ENCODE measurements at regions not wholly inside any gene's neighbourhood (a gene's known extent, or its start where the extent isn't known, plus 50 kb on each side); places are given as distances from the start of the nearest gene placed in this dataset.

DNA sequence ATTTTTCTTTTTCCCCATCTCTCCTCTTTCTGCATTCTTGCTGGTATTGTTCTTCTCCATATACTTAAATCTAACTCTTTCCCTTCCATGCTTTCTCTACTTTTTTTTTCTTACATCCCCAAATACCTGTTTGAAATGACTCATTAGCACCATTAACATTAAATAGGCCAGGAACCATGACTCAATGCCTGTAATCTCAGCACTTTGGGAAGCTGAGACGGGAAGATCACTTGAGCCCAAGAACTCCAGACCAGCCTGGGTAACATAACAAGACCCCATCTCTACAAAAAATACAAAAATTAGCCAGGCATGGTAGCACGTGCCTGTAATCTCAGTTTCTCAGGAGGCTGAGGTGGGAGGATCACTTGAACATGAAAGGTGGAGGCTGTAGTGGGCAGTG is 1026.8 kb downstream of the GATA3 start:
- no peak for DNase-seq (ENCODE audit: low read depth)
- no peak overlapping the region for H3K4me3 ChIP-seq (ENCODE audit: low read depth, low read length)
- TF ChIP-seq, protein P1, sequence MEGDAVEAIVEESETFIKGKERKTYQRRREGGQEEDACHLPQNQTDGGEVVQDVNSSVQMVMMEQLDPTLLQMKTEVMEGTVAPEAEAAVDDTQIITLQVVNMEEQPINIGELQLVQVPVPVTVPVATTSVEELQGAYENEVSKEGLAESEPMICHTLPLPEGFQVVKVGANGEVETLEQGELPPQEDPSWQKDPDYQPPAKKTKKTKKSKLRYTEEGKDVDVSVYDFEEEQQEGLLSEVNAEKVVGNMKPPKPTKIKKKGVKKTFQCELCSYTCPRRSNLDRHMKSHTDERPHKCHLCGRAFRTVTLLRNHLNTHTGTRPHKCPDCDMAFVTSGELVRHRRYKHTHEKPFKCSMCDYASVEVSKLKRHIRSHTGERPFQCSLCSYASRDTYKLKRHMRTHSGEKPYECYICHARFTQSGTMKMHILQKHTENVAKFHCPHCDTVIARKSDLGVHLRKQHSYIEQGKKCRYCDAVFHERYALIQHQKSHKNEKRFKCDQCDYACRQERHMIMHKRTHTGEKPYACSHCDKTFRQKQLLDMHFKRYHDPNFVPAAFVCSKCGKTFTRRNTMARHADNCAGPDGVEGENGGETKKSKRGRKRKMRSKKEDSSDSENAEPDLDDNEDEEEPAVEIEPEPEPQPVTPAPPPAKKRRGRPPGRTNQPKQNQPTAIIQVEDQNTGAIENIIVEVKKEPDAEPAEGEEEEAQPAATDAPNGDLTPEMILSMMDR (IDR thresholded peaks at IDR 0.05; ENCODE audit: low read depth, low read length, missing control alignments): no peak

DNA sequence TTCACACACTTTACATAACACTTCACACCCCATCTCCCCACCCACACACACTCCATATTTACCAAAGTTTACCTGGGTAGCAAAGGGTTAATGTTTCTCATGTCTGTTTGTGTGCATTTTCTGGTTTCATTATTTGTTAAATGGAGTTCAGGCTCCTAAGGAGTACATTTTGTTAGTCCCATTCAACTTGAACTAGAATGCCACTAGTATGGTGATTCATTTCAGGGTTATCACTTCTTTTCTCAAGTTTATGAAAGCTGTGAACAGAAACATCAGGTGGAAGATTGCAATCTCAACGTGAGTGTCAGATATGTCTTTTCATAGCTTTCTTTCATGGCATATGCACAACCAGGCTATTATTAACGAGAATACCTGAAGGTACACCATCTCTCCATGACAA is 1027.5 kb downstream of the GATA3 start:
- H3K4me3 ChIP-seq (ENCODE audit: low read depth, low read length): no peak overlapping the region
- no peak for DNase-seq (ENCODE audit: low read depth)
- TF ChIP-seq, protein P1 (IDR thresholded peaks at IDR 0.05; ENCODE audit: low read depth, low read length, missing control alignments): no peak

DNA sequence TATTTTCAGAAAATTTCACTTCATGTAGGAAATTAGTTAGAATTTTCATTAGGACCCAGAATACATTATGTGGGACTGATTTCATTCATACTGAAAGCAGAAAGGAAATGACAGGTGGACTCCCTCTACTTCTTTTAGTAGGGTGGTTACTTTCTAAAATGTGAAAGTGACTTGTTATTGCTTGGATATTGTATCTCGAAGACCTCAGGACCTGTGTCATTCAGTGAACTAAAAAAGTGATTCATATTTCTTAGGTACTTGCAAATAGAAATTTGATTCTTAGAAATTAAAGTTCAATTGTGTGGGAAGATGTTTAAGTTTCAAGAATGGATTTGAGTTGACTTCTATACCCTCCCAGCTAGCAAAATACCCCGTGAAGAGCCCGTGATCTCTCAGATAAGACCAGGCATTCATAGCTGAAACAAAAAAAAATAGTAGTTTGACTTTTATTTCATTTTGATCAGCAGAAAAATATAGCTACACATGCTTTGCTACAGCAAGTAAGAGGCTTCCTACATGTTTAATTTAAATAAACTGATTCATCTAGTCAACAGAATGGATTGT is 1037.1 kb downstream of the GATA3 start:
- TF ChIP-seq, protein P1 (IDR thresholded peaks at IDR 0.05; ENCODE audit: low read depth, low read length, missing control alignments): no peak
- no peak for DNase-seq (ENCODE audit: low read depth)
- no peak overlapping the region for H3K4me3 ChIP-seq (ENCODE audit: low read depth, low read length)

DNA sequence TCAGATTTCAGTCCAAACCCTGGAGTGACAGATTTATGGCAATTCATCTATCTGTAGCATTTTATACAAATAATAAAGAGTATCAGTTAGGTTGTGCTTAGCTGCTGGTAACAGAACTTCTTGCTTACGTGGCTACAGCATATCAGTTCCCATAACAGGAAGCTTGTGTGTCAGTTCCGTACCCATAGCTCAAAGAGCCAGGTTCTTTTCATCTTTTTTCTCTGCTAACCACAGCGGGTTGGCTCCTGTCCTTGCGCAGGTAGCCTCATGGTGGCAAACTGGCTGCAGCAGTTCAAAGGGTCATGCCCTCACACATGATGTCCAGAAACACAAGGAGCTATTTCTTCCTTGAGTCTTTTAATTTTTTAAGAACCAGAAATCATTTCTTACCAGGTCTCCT is 1041.8 kb downstream of the GATA3 start:
- no peak overlapping the region for H3K4me3 ChIP-seq (ENCODE audit: low read depth, low read length)
- DNase-seq (ENCODE audit: low read depth): no peak
- TF ChIP-seq, protein P1 (IDR thresholded peaks at IDR 0.05; ENCODE audit: low read depth, low read length, missing control alignments): no peak

DNA sequence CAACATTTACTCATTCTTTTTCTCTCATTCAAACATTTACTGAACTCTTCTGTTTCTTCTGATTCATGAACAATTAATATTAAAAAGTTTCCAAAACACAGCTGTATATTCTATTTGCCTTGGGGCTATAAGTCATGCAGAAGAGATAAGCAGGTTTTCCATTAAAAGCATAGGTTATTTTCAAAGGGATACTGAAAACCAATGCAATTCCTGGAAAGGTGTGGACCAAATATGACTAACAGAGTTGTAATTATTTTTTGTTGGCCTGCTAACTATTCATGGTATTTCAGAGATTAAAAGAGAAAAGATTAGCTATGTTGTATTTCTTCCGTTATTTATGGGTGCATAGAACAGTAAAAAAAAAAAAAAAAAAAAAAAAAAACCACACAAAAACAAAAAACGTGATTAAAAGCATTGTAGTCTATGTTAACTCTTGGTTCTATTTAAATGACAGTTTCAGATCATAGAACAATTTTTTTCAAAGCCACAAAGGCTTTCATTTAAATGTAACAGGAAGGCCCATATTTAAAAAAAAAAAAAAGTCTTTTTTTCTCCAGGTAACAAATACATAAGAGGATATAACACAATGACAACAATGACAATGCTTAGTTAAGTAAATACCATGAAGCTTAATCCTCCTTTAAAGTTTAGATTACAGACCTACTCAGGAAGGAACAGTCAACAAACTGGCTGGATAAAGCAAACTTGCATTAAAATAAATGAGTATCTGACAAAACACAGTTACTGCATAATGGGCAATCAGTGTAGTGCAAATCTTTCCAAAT is 1042.9 kb downstream of the GATA3 start:
- no peak for DNase-seq (ENCODE audit: low read depth)
- H3K4me3 ChIP-seq (ENCODE audit: low read depth, low read length): no peak overlapping the region
- TF ChIP-seq, protein P1 (IDR thresholded peaks at IDR 0.05; ENCODE audit: low read depth, low read length, missing control alignments): no peak

DNA sequence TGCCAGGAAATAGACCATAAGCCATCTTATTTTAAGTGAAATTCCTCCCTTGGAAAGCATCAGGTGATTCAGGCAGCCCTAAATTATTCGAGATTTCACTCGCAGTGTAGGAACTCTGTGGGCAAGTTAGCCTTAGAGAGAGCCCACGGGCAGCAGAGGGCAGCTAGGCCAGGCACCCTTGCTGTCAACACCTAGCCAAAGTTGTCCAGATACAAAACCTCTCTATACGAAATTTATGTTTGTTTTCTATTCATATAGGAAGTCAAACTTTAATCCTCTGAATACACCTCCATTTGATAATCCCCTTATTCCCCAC is 1043.5 kb downstream of the GATA3 start:
- no peak overlapping the region for H3K4me3 ChIP-seq (ENCODE audit: low read depth, low read length)
- DNase-seq (ENCODE audit: low read depth): no peak
- TF ChIP-seq, protein P1 (IDR thresholded peaks at IDR 0.05; ENCODE audit: low read depth, low read length, missing control alignments): no peak

DNA sequence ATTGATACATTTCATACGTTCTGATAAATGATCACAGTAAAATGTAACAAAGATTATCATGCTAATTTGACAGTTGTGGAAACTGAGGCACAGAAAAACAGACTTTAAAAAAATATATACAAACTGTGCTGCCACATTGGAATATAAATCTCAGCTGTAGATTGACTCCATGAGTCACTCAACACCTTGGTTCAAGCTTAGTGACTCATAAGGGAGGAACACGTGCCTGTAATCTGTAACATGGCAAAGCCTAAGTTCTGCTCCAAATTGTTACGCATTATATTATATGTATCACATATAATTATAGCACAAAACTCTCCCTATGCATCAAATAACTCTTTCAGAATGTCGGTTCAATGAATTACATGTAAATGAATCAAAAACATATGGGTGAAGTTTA is 1047.5 kb downstream of the GATA3 start:
- DNase-seq (ENCODE audit: low read depth): no peak
- no peak overlapping the region for H3K4me3 ChIP-seq (ENCODE audit: low read depth, low read length)
- TF ChIP-seq, protein P1 (IDR thresholded peaks at IDR 0.05; ENCODE audit: low read depth, low read length, missing control alignments): no peak
